GM18870 (cell line): ENCODE measurements at regions not wholly inside any gene's neighbourhood (a gene's known extent, or its start where the extent isn't known, plus 50 kb on each side); places are given as distances from the start of the nearest gene placed in this dataset.

Experiments
- ATAC-seq: cut with Tn5 transposase; IDR thresholded peaks from one replicate; pipeline ENCODE4 v1.9.1; 2021; ENCODE audit warnings: moderate library complexity; ENCODE audit not compliant: unreplicated experiment

DNA sequence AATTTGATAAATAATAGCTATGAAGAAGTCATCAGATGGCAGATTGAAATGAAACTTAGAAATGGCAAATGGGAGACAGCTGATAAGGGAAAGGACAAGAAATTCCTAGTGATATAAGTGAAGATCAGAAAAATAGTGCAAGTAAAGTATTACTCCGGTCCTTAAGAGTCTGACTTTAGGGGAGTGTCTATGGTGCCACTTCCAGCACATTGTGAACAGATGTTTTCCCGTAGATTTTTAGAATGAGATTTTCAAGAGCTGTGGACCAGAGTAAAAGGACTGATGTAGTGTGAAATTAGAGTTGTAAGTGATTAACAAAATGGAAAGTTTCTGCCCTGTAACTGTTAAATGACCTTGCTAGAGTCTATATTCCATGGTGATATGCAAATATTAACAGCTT, 974.8 kb upstream of the TENM4 start:
- no peak for ATAC-seq

DNA sequence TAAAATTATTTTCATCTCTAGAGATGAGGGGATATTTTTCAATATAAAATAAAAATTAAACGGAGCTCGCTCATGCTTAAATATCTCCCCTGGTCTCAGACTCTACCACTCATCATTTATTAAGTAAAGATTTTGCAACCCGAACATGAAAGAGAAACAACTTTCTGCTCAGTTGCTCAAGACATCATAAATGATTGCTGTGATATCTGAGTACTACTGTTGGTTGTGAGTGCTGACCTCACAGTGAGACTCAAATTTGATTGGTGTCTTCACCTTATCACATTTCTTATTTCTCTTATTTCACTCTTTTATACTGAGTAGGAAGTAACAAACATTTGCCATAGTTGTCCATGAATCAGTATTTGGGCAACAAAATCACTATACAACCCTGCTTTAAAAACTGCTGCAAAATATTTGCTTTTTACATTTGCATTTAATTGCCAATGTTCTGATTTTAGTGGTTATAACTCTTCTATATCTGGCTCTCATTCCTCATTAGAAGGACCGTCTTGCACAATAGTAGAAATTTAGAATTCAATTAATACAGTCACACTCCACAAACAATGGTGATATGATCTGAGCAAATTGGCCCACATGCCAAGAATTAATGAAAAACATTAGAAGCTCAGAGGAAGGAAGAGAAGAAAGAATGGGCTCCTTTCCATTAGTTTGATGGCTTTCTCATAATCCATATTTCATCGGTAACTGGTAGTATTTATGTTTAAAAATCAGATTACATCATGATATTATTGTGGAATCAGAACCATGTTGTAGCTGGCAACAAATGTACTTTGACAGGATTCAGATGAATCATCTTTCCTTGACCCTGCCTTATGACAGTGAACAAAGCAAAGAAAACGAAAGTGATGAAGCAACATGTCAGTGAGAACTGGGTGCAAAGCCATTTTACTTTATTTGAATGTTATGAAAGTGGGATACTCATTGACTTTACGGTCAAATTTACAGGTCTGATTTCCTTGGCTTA, 973.6 kb upstream of the TENM4 start:
- no peak for ATAC-seq

DNA sequence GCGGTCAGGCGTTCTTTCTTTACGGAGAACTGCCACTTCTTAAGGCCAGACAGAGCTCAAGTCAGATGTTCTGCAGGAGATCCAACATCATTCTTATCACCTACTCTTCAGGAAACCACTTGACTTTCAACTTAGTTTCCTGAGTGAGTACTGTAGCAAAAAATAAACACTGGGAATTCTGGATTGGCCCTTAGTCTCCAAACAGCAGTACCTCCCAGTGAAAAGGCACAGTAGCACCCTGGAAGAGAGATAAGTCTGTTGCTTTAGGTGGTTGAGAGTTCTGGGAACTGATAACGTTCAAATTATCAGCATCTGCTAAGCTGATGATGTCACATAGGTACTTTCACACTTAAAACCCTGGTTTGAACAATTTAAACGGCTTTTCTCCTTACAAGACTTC, 971.8 kb upstream of the TENM4 start:
- ATAC-seq = no peak

DNA sequence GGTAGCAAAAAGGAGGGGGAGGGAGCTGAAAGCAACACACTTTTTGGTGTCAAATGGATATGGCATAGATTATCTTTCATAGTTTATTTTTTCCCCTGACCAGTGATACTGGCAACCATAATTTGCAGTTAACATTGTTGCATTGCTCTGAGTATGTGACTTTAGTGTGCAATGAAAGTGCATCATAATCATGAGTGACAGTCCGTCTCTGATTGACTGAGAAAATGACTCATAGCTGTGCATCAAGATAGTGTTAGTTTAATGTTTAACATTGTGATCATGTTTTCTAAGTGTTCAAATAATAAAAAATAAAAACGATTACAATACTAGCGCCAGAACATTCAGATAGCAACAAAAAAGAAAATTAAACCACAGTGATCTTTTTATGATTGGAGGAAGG, 952.4 kb upstream of the TENM4 start:
- no peak for ATAC-seq

GRCh38 chr11:80390505-80390904, 949.7 kb upstream of the TENM4 start:
- no peak for ATAC-seq

GRCh38 chr11:80388536-80388935, 947.7 kb upstream of the TENM4 start:
- ATAC-seq = no peak

- no peak for ATAC-seq
Measured at GRCh38 chr11:80388130-80388529, 947.3 kb upstream of the TENM4 start.

- ATAC-seq = no peak
Measured at GRCh38 chr11:80383655-80384054, 942.8 kb upstream of the TENM4 start.

DNA sequence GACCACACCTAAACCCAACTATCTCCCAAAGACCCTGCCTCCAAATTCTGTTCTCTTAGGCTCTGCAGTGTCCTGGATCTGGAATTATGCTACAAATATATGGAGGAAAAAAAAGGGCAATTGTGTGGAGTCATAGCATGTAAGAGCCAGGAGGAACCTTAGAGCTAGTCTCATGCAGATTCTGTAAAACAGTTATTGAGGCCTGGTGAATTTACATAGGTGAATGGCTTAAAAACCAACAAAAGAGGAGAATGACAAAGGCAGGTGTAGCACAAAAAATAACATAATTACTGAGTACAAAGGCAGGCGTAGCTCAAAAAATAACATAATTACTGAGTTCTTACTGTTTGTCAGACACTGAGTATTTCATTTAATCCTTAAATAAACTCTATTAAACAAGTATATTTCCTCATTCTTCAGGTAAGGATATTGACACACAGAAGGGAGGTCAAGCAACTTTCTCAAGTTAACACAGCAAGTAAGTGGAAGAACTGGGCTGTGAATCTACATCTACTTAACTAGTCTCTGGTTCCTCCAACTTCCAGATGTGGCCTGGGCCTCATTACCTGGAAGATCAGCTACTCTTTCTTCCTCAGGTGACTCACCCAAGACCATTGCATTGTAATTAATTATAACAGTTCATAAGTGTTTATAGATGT, 938.9 kb upstream of the TENM4 start:
- no peak for ATAC-seq

DNA sequence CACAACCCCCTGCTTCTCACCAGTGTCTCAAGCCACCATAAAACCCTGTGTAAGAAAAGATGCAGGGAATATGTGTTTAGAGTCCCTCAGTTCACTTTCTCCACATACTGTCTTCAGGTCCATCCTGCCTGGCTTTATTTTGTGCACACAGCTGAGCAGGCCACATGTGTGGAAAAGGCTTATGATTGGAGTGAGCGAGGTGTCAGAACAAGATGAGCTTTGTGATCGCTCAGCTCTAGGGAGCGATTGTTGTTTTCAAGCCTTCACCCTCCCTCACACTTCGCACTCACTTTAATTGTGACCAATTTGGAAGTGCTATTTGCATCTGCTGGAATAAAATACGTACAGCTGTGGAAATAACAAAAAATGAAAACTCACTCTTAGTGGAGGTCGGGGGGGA, 931.1 kb upstream of the TENM4 start:
- ATAC-seq = no peak

DNA sequence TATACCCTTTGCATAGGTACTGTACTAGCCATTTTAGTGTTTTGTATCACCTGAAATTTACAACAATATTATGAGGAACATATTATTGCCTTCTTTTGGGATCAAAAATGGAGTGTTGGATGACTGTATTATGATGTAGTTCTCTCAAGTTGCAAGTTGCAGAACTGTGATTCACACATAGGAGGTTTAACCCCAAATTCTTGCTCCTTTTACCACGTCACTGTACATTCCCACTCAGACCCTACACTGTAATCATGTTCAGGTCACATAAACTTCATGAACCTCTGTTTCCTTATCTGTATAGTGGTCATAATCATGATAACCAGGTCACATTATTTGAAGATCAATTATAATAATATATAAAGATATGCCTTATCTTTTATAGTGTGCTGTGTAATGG, 925.1 kb upstream of the TENM4 start:
- ATAC-seq = no peak

DNA sequence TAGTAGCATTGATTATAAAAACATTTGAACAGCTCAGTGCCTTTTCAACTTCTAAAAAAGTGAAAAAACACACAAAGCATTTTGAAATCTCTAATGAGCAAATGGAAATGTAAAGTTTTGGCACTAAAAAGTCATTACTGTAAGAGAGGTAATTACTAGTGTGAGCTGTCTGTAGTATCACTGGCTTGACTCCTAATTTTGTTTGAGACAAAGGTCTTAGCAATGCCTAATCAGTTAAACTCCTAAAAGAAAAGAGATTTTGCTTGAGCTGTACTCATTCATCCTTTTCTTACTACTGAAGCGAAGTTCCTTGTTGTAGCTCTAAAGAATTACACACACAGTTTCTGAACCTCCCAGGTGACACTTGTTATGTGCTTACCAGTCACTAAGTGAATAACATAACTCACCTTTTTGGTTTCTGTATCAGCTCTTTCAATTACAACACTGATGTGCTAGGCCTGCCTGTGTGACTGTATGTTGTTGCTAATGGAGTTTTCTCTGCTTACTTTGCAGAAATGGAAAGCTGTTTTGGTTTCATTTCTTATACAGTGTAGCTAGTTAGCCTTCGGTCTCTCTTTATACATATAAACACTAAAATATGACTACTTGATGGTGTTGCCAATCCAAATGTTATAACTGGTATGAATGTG, 924.4 kb upstream of the TENM4 start:
- peak; percentile 90 for ATAC-seq

GRCh38 chr11:80362563-80363340, 921.9 kb upstream of the TENM4 start:
- ATAC-seq = no peak

DNA sequence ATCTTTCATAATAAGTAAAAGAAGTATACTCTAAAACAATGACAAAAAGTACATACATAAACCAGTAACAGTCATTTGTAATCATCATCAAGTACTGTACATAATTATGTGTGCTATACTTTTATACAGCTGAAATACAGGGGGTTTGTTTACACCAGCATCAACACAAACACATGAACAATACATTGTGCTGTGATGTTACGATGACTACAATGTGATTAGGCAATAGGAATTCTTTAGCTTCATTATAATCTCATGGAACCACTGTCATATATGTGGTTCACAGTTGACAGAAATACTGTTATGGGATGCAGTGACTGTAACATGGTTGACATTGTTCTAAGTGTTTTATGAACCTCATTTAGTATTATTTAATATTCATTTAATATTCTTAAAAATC, 914.4 kb upstream of the TENM4 start:
- ATAC-seq = no peak

GRCh38 chr11:80350541-80350940, 909.7 kb upstream of the TENM4 start:
- ATAC-seq = no peak

GRCh38 chr11:80349997-80350396, 909.2 kb upstream of the TENM4 start:
- ATAC-seq = no peak

- no peak for ATAC-seq
Measured at GRCh38 chr11:80346353-80347059, 905.7 kb upstream of the TENM4 start.

GRCh38 chr11:80343436-80343835, 902.6 kb upstream of the TENM4 start:
- ATAC-seq = no peak

DNA sequence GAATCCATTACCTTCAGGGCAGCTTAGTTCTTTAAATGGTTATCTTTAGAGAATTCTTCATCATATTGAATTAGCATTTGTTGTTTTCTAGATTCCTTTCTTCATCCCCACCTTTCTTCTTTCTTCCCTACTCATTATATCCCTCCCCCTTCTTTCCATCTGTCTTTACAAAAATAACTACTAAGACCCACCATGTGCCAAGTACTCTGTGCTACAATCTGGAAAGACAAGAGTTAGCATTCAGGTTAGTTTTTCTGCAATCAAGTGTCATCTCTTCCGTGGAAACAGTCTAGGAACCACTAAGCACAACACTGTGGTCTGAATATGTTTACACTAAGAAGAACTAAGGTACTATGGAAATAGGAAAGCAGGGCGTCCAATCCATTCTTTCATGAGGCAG, 897.4 kb upstream of the TENM4 start:
- ATAC-seq = no peak

GRCh38 chr11:80331694-80332093, 890.9 kb upstream of the TENM4 start:
- ATAC-seq = no peak
